Adrenal gland (tissue), 5 donors: ENCODE measurements at regions not wholly inside any gene's neighbourhood (a gene's known extent, or its start where the extent isn't known, plus 50 kb on each side); places are given as distances from the start of the nearest gene placed in this dataset.

Experiments used
- CTCF ChIP-seq, 6 experiments: fragments of 450-650 bp in 4 of 6; fragments of 200-600 bp in 2 of 6; sonication (generic) in 1 of 6; IDR thresholded peaks; 1 replicate in 5 of 6; 2 replicates in 1 of 6; pipeline versions ENCODE4 v1.5.1 to v1.8.0; 2016 to 2021; ENCODE audit warnings: antibody characterized with exemption in 6 of 6, mild to moderate bottlenecking in 2 of 6, moderate library complexity in 1 of 6
- POLR2A ChIP-seq, 2 donors: fragments of 450-650 bp; IDR thresholded peaks; one replicate each; pipeline ENCODE4 v1.6.1; 2017; ENCODE audit warnings: antibody characterized with exemption in 2 of 2, mild to moderate bottlenecking in 2 of 2, moderate library complexity in 1 of 2
- donor health status: DM: no; HTN: no; CAD: no.

- TF ChIP-seq CTCF (IDR thresholded peaks at IDR 0.05): no peak
- TF ChIP-seq POLR2A (IDR thresholded peaks at IDR 0.05): no peak
Measured at GRCh38 chr20:11366660-11367059, 551.0 kb upstream of the BTBD3 start.
